GM18508 (cell line): ENCODE measurements at regions not wholly inside any gene's neighbourhood (a gene's known extent, or its start where the extent isn't known, plus 50 kb on each side); places are given as distances from the start of the nearest gene placed in this dataset.
"Not testable (repeated sequence)": the region's sequence is repeated elsewhere in the genome, so short reads cannot be mapped to it uniquely, and the experiment has no call there.

ENCODE experiments used
- ATAC-seq: cut with Tn5 transposase; IDR thresholded peaks from one replicate; pipeline ENCODE4 v1.9.1; 2021; ENCODE audit warnings: moderate number of reproducible peaks; ENCODE audit not compliant: insufficient read depth, unreplicated experiment

- no peak for ATAC-seq
Observed at GRCh38 chr2:16201848-16202247, 261.5 kb downstream of the MYCN start.

GRCh38 chr2:16200554-16201193, 260.3 kb downstream of the MYCN start:
- no peak for ATAC-seq

DNA sequence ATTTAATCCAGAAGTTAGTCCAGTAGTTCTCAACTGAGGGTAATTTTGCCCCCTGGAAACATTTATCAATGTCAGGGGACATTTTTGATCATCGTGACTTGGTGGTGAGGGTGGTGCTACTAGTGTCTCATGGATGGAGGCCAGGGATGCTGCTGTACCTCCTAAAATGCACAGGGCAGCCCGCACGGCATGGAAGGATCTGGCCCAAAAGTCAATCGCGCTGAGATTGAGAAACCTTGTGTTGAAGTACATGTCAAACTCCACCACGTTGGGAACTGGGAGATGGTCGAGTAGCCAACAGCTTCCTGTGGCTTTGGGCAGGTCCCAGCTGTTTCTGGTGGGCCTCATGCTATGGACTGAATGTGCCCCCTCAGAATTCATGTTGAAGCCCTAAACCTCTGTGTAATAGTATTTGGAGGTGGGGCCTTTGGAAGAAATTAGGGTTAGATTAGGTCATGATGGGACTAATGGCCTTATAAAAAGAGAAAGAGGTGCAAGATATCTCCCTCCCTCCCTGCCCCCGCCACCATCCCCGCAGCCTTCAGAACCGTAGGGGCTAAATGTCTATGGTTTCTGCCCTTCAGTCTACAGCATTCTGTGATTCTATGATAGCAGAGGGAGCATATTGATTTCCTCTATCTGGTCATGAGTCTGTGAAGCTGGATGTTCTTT, 259.7 kb downstream of the MYCN start:
- no peak for ATAC-seq

DNA sequence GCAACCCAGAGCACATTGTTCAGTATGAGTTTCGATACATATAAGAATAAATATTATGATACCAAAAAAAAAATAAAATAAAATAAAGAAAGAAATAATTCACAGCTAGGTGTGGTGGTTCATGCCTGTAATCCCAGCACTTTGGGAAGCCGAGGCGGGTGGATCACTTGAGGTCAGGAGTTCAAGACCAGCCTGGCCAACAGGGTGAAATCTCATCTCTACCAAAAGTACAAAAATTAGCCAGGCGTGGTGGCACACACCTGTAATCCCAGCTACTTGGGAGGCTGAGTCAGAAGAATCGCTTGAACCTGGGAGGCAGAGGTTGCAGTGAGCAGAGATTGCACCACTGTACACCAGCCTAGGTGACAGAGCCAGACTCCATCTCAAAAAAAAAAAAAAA, 258.9 kb downstream of the MYCN start:
- not testable (repeated sequence) for ATAC-seq

- no peak for ATAC-seq
Observed at GRCh38 chr2:16198166-16198912, 258.0 kb downstream of the MYCN start.

DNA sequence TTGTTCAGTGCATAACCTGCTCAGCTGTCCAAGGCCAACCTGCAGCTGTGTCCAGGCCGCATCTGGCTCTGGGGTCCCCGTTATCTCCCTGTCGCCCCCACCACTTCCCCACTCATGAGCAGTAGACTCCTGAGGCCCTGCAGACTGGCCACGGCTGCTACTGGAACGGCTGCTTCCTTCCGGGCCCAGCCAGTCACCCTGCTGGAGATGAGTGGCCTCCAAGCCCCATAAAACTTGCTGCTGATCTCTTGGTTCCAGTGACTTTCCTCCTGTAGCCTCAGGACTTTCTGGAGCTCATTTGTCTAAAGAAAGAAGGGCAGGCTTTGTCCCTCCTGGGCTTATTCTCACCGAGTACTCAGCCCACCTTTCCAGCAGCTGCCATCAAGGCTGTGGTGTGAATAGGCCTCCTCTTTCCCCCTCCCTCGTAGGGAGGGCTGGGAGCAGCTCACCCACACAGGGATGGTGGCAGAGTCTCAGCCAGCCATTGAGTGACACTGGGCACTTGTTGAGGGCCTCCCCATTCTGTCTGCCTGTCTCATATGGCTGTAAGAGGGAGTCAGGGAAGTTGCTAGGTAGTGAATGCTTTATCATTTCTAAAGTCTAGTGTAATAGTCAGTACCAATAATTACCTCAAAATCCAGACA, 257.3 kb downstream of the MYCN start:
- no peak for ATAC-seq

DNA sequence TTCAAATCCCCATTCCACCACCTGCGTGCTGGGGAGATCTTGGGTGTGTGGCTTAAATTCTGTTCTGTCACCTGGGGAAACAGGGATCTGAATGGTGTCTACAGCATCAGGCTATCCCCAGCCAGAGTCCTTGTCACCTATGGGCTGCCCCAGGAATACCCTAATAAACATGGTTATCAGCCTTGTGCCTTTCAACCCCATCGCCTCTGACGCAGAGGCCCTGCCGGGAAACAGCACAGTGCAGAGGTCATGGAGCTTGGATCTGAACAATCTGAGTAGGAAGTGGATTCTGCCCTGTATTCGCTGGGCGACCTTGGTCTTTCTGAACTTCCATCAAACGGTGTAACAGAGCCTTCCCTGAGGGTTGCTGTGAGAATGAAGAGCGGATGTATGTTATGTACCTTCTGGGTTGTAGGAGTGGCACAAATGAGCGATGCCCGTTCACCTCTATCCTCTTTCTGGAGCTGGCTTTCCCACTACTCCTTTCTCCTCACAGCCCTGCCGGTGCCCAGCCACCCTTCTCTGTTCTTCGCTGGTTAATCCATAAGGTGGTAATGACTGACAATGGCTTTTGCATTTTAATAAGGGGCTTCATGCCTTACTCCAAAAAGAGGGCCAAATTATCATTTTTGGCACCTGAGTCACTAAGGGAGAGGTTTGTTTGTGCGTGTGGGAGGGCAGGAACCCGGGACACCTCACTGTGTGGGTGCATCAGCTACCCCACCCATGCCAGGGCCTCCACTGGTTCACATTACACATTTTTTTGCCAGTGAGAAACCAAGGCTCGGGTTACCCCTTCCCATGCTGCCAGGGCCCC, 256.5 kb downstream of the MYCN start:
- ATAC-seq: no peak

- ATAC-seq: no peak
Observed at GRCh38 chr2:16195681-16196070, 255.3 kb downstream of the MYCN start.

- no peak for ATAC-seq
Observed at GRCh38 chr2:16194931-16195680, 254.8 kb downstream of the MYCN start.

DNA sequence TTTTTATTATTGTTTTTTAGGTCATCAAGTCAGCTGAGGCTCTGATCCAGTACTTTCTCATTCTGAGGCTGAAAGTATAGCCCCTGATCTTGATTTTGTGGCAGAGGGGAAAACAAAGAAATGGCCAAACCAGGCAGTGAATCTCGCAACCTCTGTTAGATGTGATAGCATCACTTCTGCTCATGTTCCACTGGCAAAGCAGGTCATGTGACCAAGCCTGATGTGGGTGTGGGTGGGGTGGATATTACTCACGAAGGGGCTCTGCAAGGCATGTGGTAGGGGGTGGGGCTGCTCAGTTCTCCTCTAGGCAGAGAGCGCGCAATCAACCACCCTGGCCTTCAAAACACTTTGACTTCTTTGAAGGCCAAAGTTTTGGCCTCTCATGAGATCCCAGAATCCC, 254.2 kb downstream of the MYCN start:
- ATAC-seq: no peak

GRCh38 chr2:16194096-16194390, 253.7 kb downstream of the MYCN start:
- ATAC-seq: no peak

GRCh38 chr2:16192416-16193216, 252.3 kb downstream of the MYCN start:
- no peak for ATAC-seq

DNA sequence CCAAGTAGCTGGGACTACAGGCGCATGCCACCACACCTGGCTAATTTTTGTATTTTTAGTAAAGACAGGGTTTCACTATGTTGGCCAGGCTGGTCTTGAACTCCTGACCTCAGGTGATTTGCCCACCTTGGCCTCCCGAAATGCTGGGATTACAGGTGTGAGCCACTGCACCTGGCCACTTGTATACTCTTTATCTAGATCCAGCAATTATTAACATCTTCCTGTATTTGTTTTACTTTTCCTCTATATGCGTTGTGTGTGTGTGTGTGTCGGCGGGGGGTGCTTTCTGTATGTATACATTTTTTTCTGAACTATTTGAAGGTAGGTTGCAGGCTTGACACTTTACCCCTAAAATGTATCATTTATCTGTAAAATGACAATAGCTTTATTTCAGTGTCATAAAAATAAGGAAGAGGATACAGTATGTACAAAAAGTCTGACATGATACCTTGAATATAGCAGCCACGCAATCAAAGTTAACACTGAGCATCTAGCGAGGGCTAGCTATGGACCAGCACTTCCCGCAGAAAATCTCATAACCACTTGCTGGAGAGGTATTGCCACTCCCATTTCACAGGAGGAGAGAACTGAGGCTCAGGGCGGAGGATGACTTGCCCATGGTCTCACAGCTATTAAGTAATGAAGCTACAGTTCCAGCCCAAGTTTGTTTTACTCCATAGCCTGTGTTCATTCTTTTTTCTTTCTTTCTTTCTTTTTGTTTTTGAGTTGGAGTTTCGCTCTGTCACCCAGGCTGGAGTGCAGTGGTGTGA, 251.3 kb downstream of the MYCN start:
- ATAC-seq: no peak

DNA sequence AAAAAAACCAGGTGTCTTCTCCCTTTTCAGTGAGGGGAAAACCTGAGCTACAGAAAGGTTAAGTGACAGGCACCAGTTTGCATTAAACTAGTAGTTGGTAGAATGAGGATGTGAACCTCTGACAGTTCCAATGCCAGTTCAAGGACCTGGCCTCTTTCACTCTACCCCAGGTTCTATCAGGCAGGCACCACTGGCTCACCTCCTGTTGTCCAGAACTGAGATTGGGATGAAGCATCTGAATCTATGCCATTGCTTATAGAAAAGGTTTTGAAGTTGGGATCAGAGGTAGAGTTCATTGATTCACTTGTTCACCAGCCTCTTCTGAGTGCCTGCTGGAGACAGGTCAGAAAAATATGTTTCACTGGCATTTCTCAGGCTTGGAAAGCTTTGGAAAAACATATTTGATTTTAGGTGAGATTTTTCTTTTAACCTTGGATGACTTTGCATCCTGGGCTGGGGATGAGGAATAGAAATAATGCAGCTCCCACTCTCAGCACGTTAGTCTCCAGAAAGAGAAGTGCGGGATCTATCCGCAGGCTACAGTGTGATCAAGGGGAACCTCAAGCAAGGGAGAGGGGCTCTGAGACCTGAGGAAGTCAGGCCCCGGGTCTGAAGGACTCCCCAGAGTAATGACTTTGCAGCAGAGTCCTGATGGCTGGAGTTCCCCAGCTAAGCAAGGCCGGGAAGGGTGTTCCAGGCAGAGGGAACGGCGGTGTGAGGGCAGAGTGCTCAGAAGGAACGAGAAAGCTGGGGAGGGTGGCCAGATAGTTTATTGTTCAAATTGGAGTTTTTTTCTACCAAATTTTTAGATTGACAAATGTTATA, 250.3 kb downstream of the MYCN start:
- no peak for ATAC-seq

DNA sequence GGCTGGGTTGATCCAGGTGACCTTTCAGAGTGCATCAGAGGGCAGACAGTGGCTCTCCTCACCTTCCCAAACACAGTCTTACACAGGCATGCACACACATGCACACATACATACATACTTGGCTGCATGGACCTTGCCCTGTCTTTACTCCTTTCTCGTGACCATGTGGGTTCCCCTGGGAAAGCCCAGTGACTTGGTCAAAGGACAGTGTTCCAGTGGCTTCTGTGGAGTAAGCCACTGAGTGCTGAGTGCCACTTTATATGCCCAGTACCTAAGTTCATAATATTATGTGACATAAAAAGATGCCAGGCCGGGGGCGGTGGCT, 249.4 kb downstream of the MYCN start:
- ATAC-seq: no peak

- ATAC-seq: no peak
Observed at GRCh38 chr2:16189029-16189835, 248.9 kb downstream of the MYCN start.
